Glutamatergic neuron (in vitro differentiated cells): ENCODE measurements at regions not wholly inside any gene's neighbourhood (a gene's known extent, or its start where the extent isn't known, plus 50 kb on each side); places are given as distances from the start of the nearest gene placed in this dataset.

Experiments used
- DNase-seq: peaks from one replicate; pipeline ENCODE4 v3.0.0; 2022
- H3K27ac Mint-ChIP-seq: one replicate; pipeline ENCODE4 v1.8.0; 2020; ENCODE audit warnings: mild to moderate bottlenecking, mixed read lengths, inconsistent platforms; ENCODE audit not compliant: unreplicated experiment
- H3K27me3 Mint-ChIP-seq: one replicate; pipeline ENCODE4 v1.8.0; 2020; ENCODE audit warnings: mild to moderate bottlenecking, moderate library complexity, mixed read lengths, inconsistent platforms; ENCODE audit not compliant: unreplicated experiment
- H3K36me3 Mint-ChIP-seq: one replicate; pipeline ENCODE4 v1.8.0; 2020; ENCODE audit warnings: mild to moderate bottlenecking, mixed read lengths, inconsistent platforms; ENCODE audit not compliant: unreplicated experiment
- H3K4me1 Mint-ChIP-seq: one replicate; pipeline ENCODE4 v1.8.0; 2020; ENCODE audit warnings: mild to moderate bottlenecking, low read depth, mixed read lengths, inconsistent platforms; ENCODE audit not compliant: unreplicated experiment
- H3K4me3 Mint-ChIP-seq: one replicate; pipeline ENCODE4 v1.8.0; 2020; ENCODE audit warnings: mild to moderate bottlenecking, mixed read lengths, inconsistent platforms; ENCODE audit not compliant: unreplicated experiment
- H3K9me3 Mint-ChIP-seq: one replicate; pipeline ENCODE4 v1.8.0; 2020; ENCODE audit warnings: mild to moderate bottlenecking, moderate library complexity, mixed read lengths, inconsistent platforms; ENCODE audit not compliant: unreplicated experiment
- TF ChIP-seq, protein P1 (sequence below): fragments of 200-600 bp; sonication (generic); IDR thresholded peaks from one replicate; pipeline ENCODE4 v1.5.0; 2021; ENCODE audit not compliant: partially characterized antibody, unreplicated experiment

DNA sequence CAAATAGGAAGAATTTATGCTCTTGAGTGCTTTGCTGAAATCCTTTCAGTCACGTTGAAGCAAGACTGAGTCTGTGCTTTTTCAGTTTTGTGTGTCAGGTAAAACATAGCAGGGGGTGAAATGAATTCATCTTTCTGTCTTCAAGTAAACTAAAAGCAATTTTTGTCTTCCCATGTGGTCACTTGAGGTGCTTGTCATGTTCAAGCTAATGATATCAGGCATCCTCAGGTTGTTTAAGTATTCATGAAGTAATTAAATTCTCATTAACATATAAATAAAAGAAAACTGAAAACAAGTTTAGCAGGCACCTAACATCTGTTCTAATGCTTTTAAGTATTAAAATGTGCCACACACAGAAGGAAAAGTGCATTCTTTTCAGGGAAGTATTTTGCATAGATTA, 2701.3 kb downstream of the PCDH9 start:
- Mint-ChIP-seq H3K4me3 (no peak overlapping the region), H3K36me3 (no peaks in the 10 kb centered on the region), H3K27ac (no peak overlapping the region), H3K27me3 (no peaks in the 10 kb centered on the region), H3K9me3 (no peaks in the 10 kb centered on the region), H3K4me1 (no peaks in the 10 kb centered on the region)
- TF ChIP-seq, protein P1, sequence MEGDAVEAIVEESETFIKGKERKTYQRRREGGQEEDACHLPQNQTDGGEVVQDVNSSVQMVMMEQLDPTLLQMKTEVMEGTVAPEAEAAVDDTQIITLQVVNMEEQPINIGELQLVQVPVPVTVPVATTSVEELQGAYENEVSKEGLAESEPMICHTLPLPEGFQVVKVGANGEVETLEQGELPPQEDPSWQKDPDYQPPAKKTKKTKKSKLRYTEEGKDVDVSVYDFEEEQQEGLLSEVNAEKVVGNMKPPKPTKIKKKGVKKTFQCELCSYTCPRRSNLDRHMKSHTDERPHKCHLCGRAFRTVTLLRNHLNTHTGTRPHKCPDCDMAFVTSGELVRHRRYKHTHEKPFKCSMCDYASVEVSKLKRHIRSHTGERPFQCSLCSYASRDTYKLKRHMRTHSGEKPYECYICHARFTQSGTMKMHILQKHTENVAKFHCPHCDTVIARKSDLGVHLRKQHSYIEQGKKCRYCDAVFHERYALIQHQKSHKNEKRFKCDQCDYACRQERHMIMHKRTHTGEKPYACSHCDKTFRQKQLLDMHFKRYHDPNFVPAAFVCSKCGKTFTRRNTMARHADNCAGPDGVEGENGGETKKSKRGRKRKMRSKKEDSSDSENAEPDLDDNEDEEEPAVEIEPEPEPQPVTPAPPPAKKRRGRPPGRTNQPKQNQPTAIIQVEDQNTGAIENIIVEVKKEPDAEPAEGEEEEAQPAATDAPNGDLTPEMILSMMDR = no peak
- no peak for DNase-seq

DNA sequence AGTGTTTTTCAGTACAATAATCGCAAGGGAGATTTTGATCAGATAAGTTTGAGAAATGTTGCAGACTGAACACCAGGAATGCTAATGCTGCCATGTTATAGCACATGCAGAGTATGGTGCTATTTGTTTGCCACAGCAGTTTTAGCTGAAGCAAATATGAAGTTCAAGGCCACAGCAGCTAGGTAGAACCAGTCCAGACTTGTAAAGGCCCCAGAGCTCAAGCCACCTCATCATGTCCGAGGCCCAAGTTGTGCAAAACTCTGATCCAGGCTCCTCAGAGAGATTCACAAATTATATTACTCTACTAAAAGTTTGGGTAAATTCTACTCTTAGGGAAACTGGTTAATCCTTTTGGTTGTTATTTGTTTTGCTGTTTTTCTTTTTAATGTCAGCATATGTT, 2702.6 kb downstream of the PCDH9 start:
- Mint-ChIP-seq H3K9me3 (no peaks in the 10 kb centered on the region), H3K27me3 (no peaks in the 10 kb centered on the region), H3K27ac (no peak overlapping the region), H3K36me3 (no peaks in the 10 kb centered on the region), H3K4me3 (no peak overlapping the region), H3K4me1 (no peaks in the 10 kb centered on the region)
- TF ChIP-seq, protein P1 = no peak
- DNase-seq = no peak

DNA sequence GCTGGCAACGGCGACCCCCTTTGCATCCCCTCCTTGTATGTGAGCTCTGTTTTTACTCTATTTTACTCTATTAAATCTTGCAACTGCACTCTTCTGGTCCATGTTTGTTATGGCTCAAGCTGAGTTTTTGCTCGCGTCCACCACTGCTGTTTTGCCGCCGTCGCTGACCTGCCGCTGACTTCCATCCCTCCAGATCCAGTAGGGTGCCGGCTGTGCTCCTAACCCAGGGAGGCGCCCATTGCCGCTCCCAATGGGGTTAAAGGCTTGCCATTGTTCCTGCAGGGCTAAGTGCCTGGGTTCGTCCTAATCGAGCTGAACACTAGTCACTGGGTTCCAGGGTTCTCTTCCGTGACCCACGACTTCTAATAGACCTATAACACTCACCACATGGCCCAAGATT, 2704.4 kb downstream of the PCDH9 start:
- H3K36me3 Mint-ChIP-seq = no peaks in the 10 kb centered on the region

DNA sequence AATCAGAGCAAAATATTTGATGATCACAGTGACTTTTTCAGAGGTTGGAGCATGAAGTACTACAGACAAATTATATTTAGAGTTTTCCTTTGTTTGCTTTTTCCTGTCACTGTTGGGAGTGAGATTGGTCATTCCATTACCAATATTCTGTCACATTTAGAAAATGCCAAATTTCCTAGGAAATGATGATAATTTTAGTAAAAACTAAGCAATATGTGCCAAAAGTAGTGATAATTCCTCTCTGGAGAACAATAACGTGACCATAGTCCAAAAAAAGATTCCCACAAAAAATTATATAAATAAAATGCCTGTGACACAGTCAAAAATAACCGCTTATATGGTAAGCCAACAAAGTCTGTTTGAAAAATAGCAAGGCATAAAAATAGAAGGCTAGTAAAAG, 2719.4 kb downstream of the PCDH9 start:
- DNase-seq = no peak
- no peak overlapping the region for H3K27ac Mint-ChIP-seq
- H3K4me3 Mint-ChIP-seq = no peak overlapping the region
- H3K27me3 Mint-ChIP-seq = no peaks in the 10 kb centered on the region
- TF ChIP-seq, protein P1 = no peak
- H3K4me1 Mint-ChIP-seq = no peaks in the 10 kb centered on the region
- no peaks in the 10 kb centered on the region for H3K36me3 Mint-ChIP-seq
- H3K9me3 Mint-ChIP-seq = no peaks in the 10 kb centered on the region

More for the DNA sequence above, 2704.4 kb downstream of the PCDH9 start:
- no peak for DNase-seq
- Mint-ChIP-seq H3K4me3 (no peak overlapping the region), H3K27ac (no peak overlapping the region), H3K27me3 (no peaks in the 10 kb centered on the region), H3K9me3 (no peaks in the 10 kb centered on the region), H3K4me1 (no peaks in the 10 kb centered on the region)
- TF ChIP-seq, protein P1 = no peak

DNA sequence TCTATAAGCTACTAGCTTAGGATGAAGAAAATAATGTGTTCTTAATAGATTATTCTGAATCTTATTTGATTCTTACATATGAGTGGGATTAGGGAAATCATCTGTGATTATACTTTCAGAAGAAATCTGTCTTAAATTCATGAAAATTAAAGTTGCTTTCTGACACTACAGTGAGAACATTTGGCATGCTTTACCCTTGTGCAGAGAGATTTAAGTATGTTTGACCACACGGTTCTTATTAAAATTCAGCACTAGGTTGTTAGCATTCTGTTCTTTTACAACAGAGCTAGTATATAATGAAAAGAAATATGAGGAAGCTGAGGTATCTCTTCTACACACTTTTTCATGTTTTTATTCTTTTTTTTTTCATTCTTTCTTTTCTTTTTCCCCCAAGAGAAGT, 2723.9 kb downstream of the PCDH9 start:
- TF ChIP-seq, protein P1 = no peak
- H3K36me3 Mint-ChIP-seq = no peaks in the 10 kb centered on the region
- no peak for DNase-seq
- no peaks in the 10 kb centered on the region for H3K9me3 Mint-ChIP-seq
- H3K27me3 Mint-ChIP-seq = no peaks in the 10 kb centered on the region
- H3K27ac Mint-ChIP-seq = no peak overlapping the region
- no peak overlapping the region for H3K4me3 Mint-ChIP-seq
- H3K4me1 Mint-ChIP-seq = no peaks in the 10 kb centered on the region
